Caco-2 (cell line): ENCODE measurements at regions not wholly inside any gene's neighbourhood (a gene's known extent, or its start where the extent isn't known, plus 50 kb on each side); places are given as distances from the start of the nearest gene placed in this dataset.

Experiments used
- BruUV-seq: library from RNA; stranded (reverse); fragments of 400-500 nt; replicated peaks from 2 replicates; lab custom pipeline; 2021; lab: Mats Ljungman, UMichigan
- CTCF ChIA-PET: fragments of 300-600 bp; sonication (Branson Sonifier 250); formaldehyde crosslinking; loops from one replicate; lab custom pipeline; 2022; ENCODE audit warnings: antibody characterized with exemption; lab: Charles Lee
- POLR2A ChIA-PET: fragments of 300-600 bp; sonication (Branson Sonifier 250); formaldehyde crosslinking; loops from one replicate; lab custom pipeline; 2022; ENCODE audit warnings: antibody characterized with exemption; lab: Charles Lee
- DNase-seq, 2 experiments: peaks; one replicate each; pipeline versions ENCODE4 v3.0.0 to v3.0.0-alpha.2; 2020 to 2022
- H3K27me3 ChIP-seq: replicated peaks from 2 replicates; pipeline ENCODE4 v1.6.0; 2011; ENCODE audit warnings: low read length; ENCODE audit not compliant: control insufficient read depth, insufficient read depth
- H3K36me3 ChIP-seq: 2 replicates; pipeline ENCODE4 v1.5.1; 2011; ENCODE audit warnings: low read length; ENCODE audit not compliant: control insufficient read depth, insufficient read depth
- H3K4me1 ChIP-seq: fragments of 250-450 bp; sonication (Bioruptor Pico); 2 replicates; pipeline ENCODE4 v1.5.1; 2020; ENCODE audit warnings: mild to moderate bottlenecking
- H3K4me3 ChIP-seq: 2 replicates; pipeline ENCODE4 v1.5.1; 2011; ENCODE audit warnings: low read depth, mild to moderate bottlenecking, control low read depth, low read length
- H3K9me3 ChIP-seq: fragments of 250-450 bp; sonication (Bioruptor Pico); 2 replicates; pipeline ENCODE4 v1.5.1; 2020; ENCODE audit warnings: mild to moderate bottlenecking, moderate library complexity
- H3K27ac Mint-ChIP-seq: one replicate; pipeline ENCODE4 v1.8.0; 2022; ENCODE audit warnings: mixed read lengths; ENCODE audit not compliant: unreplicated experiment
- H3K27me3 Mint-ChIP-seq: one replicate; pipeline ENCODE4 v1.8.0; 2022; ENCODE audit warnings: mixed read lengths; ENCODE audit not compliant: insufficient read depth, unreplicated experiment
- H3K36me3 Mint-ChIP-seq: one replicate; pipeline ENCODE4 v1.8.0; 2022; ENCODE audit warnings: mild to moderate bottlenecking, mixed read lengths; ENCODE audit not compliant: insufficient read depth, unreplicated experiment
- H3K4me1 Mint-ChIP-seq: one replicate; pipeline ENCODE4 v1.8.0; 2022; ENCODE audit warnings: low read depth, mixed read lengths; ENCODE audit not compliant: unreplicated experiment
- H3K4me3 Mint-ChIP-seq: one replicate; pipeline ENCODE4 v1.8.0; 2022; ENCODE audit warnings: mild to moderate bottlenecking, moderate library complexity, mixed read lengths; ENCODE audit not compliant: unreplicated experiment
- H3K9me3 Mint-ChIP-seq: one replicate; pipeline ENCODE4 v1.8.0; 2022; ENCODE audit warnings: mixed read lengths; ENCODE audit not compliant: unreplicated experiment
- intact Hi-C: fragments of 100-400 bp; cut with micrococcal nuclease; formaldehyde crosslinking; loops from one replicate; pipeline ENCODE4 v1.10.0; 2022; ENCODE audit not compliant: unreplicated experiment
- TF ChIP-seq, protein P1 (sequence below), 2 experiments: fragments of 200-600 bp in 1 of 2; IDR thresholded peaks; 1 replicate in 1 of 2; 2 replicates in 1 of 2; pipeline versions ENCODE4 v1.5.1 to v1.8.0; 2011 to 2022; ENCODE audit warnings: antibody characterized with exemption in 1 of 2, control low read depth in 1 of 2, inconsistent platforms in 1 of 2, low read depth in 1 of 2, low read length in 1 of 2, mild to moderate bottlenecking in 1 of 2, moderate library complexity in 1 of 2; ENCODE audit not compliant: insufficient read depth in 1 of 2, severe bottlenecking in 1 of 2, unreplicated experiment in 1 of 2

GRCh38 chr16:65212240-65212639, 90.4 kb upstream of the CDH11 start:
- Mint-ChIP-seq H3K4me3 (no peak overlapping the region), H3K36me3 (no peaks in the 10 kb centered on the region), H3K9me3 (no peaks in the 10 kb centered on the region), H3K27ac (no peak overlapping the region), H3K27me3 (peaks cover 15% of the 10 kb centered on the region), H3K4me1 (no peaks in the 10 kb centered on the region)
- POLR2A ChIA-PET = no interaction called here
- Histone ChIP-seq H3K36me3 (no peaks in the 10 kb centered on the region), H3K4me3 (no peak overlapping the region), H3K9me3 (no peaks in the 10 kb centered on the region), H3K4me1 (no peaks in the 10 kb centered on the region), H3K27me3 (no peaks in the 10 kb centered on the region)
- DNase-seq = no peak
- TF ChIP-seq, protein P1, sequence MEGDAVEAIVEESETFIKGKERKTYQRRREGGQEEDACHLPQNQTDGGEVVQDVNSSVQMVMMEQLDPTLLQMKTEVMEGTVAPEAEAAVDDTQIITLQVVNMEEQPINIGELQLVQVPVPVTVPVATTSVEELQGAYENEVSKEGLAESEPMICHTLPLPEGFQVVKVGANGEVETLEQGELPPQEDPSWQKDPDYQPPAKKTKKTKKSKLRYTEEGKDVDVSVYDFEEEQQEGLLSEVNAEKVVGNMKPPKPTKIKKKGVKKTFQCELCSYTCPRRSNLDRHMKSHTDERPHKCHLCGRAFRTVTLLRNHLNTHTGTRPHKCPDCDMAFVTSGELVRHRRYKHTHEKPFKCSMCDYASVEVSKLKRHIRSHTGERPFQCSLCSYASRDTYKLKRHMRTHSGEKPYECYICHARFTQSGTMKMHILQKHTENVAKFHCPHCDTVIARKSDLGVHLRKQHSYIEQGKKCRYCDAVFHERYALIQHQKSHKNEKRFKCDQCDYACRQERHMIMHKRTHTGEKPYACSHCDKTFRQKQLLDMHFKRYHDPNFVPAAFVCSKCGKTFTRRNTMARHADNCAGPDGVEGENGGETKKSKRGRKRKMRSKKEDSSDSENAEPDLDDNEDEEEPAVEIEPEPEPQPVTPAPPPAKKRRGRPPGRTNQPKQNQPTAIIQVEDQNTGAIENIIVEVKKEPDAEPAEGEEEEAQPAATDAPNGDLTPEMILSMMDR (IDR thresholded peaks at IDR 0.05; ENCODE audit: insufficient read depth in 1 of 2, low read depth in 1 of 2, low read length in 1 of 2, severe bottlenecking in 1 of 2, unreplicated experiment in 1 of 2) = no peak
- intact Hi-C loops = no loop called here
- no TSS peak for BruUV-seq
- CTCF ChIA-PET = no interaction called here

- H3K4me1 ChIP-seq = no peaks in the 10 kb centered on the region
- TF ChIP-seq, protein P1 (IDR thresholded peaks at IDR 0.05; ENCODE audit: insufficient read depth in 1 of 2, low read depth in 1 of 2, low read length in 1 of 2, severe bottlenecking in 1 of 2, unreplicated experiment in 1 of 2) = no peak
- Mint-ChIP-seq H3K36me3 (no peaks in the 10 kb centered on the region), H3K4me1 (no peaks in the 10 kb centered on the region), H3K27me3 (peaks cover 10% of the 10 kb centered on the region), H3K27ac (no peak overlapping the region), H3K4me3 (no peak overlapping the region), H3K9me3 (no peaks in the 10 kb centered on the region)
- no peaks in the 10 kb centered on the region; the same call in 1 of the 2 replicates for H3K9me3 ChIP-seq
- no peak overlapping the region for H3K4me3 ChIP-seq
- intact Hi-C loops = no loop called here
- BruUV-seq = no TSS peak
- ChIA-PET CTCF (no interaction called here), POLR2A (no interaction called here)
- H3K36me3 ChIP-seq = no peaks in the 10 kb centered on the region
- DNase-seq = no peak
- no peaks in the 10 kb centered on the region for H3K27me3 ChIP-seq
Observed at GRCh38 chr16:65202461-65202860, 80.6 kb upstream of the CDH11 start.

DNA sequence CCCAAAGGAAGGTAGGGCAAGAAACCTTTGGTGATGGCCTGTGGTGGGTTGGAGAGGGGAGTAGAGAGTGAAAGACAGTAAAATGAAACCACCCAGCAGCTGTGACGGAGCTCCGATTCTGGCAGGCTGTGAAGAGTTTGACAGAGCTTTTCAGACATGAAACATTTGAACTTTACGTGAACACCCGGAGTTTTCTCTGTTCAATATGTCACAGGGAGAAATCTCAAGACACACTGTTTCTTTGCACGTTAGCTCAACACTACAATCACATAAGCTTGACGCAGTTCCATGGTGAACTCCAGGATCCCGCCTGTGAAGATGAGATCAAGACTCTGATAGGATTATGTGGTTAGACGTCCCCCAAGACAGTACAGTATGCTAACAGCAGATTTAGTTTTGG, 79.6 kb upstream of the CDH11 start:
- Mint-ChIP-seq H3K27me3 (peaks cover 7% of the 10 kb centered on the region), H3K36me3 (no peaks in the 10 kb centered on the region), H3K9me3 (no peaks in the 10 kb centered on the region), H3K4me1 (no peaks in the 10 kb centered on the region), H3K27ac (no peak overlapping the region), H3K4me3 (no peak overlapping the region)
- TF ChIP-seq, protein P1 (IDR thresholded peaks at IDR 0.05; ENCODE audit: insufficient read depth in 1 of 2, low read depth in 1 of 2, low read length in 1 of 2, severe bottlenecking in 1 of 2, unreplicated experiment in 1 of 2) = no peak
- ChIA-PET CTCF (no interaction called here), POLR2A (no interaction called here)
- no TSS peak for BruUV-seq
- Histone ChIP-seq H3K4me3 (no peak overlapping the region), H3K27me3 (no peaks in the 10 kb centered on the region), H3K4me1 (no peaks in the 10 kb centered on the region), H3K9me3 (no peaks in the 10 kb centered on the region; the same call in 1 of the 2 replicates), H3K36me3 (no peaks in the 10 kb centered on the region)
- no peak for DNase-seq
- intact Hi-C loops = no loop called here
